GM18909 (cell line): ENCODE measurements at regions not wholly inside any gene's neighbourhood (a gene's known extent, or its start where the extent isn't known, plus 50 kb on each side); places are given as distances from the start of the nearest gene placed in this dataset.
"Not testable (repeated sequence)": the region's sequence is repeated elsewhere in the genome, so short reads cannot be mapped to it uniquely, and the experiment has no call there.

Source experiments
- ATAC-seq: cut with Tn5 transposase; IDR thresholded peaks from one replicate; pipeline ENCODE4 v1.9.1; 2021; ENCODE audit warnings: mild to moderate bottlenecking; ENCODE audit not compliant: unreplicated experiment, poor library complexity

- no peak for ATAC-seq
Observed at GRCh38 chr7:43042302-43042701, 70.1 kb upstream of the HECW1 start.

GRCh38 chr7:43044511-43044910, 67.9 kb upstream of the HECW1 start:
- ATAC-seq, result no peak

GRCh38 chr7:43054052-43054722, 58.3 kb upstream of the HECW1 start:
- no peak for ATAC-seq

GRCh38 chr7:43057141-43057540, 55.3 kb upstream of the HECW1 start:
- no peak for ATAC-seq

GRCh38 chr7:43058271-43059066, 54.0 kb upstream of the HECW1 start:
- ATAC-seq, result peak; percentile 62

GRCh38 chr7:43059067-43059600, 53.3 kb upstream of the HECW1 start:
- ATAC-seq, result not testable (repeated sequence)
